ENCODE measurements at regions not wholly inside any gene's neighbourhood (a gene's known extent, or its start where the extent isn't known, plus 50 kb on each side); places are given as distances from the start of the nearest gene placed in this dataset.

DNA sequence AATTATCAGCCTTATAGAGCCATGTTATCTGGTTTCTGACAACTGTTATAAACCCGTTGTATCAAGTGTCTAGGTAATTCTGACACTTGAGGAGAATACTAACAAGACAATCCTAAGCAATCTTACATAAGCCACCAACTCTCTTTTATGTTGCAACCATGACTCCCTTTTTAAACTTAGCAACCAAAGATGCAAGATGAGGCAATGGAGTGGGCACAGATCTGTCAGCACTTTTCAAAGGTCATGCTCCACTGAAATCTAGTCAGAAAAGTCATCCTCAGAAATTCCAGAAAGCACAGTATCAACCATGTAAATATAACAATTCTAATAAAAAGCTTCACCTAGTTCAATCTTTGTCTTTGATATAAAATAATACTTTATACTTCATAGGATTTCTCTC is 77.0 kb upstream of the SEMA3A start:
- Mint-ChIP-seq H3K27me3 (no peaks in the 10 kb centered on the region), H3K9me3 (no peaks in the 10 kb centered on the region), H3K4me3 (no peak overlapping the region), H3K36me3 (ENCODE audit: low read depth) (no peaks in the 10 kb centered on the region), H3K27ac (no peak overlapping the region), H3K4me1 (no peaks in the 10 kb centered on the region)
- no peak for ATAC-seq
- DNase-seq = no peak

DNA sequence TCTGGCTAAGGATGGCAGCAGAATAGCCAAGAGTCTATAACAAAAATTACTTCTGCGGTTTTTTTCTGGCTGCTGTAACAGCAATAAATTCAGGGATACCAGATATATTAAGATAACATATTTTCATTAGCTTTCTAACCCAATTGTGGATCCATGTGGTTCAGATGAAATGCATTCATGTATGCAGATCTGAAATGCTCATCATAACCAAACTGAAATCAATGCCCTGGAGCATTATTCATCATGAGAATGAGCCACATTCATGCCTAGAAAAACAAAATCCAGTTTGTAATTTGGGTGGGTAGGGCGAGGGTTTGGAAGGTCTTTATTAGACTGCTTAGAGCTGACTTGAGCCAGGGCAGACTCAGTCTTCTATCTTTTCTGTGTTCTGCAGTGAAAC is 69.8 kb upstream of the SEMA3A start:
- ATAC-seq (no peak), DNase-seq (no peak)
- H3K9me3 Mint-ChIP-seq = no peaks in the 10 kb centered on the region

DNA sequence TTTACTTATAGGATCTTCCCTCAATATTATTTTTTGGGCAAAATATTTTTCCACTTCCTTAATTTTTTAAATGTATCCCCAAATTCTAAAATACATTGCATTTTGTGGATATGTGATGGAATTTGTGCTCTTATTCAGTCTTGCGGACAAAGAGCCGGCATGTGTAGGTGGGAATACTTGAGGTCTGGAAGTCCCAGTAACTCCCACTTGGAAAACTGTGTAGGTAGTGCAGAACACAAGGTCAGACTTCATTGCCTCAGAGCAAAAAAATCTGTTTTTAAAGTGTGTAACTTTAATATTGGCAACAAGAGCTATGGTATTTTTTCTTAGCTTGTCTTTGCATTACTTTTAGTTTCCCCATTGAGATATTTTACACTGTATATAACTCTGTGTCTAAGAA is 68.5 kb upstream of the SEMA3A start:
- Mint-ChIP-seq H3K27me3 (no peaks in the 10 kb centered on the region), H3K4me1 (no peaks in the 10 kb centered on the region), H3K9me3 (no peaks in the 10 kb centered on the region), H3K4me3 (no peak overlapping the region), H3K36me3 (ENCODE audit: low read depth) (no peaks in the 10 kb centered on the region), H3K27ac (no peak overlapping the region)
- ATAC-seq (no peak), DNase-seq (no peak)

More for the DNA sequence above, 69.8 kb upstream of the SEMA3A start:
- no peaks in the 10 kb centered on the region for H3K27me3 Mint-ChIP-seq
- H3K4me1 Mint-ChIP-seq = no peaks in the 10 kb centered on the region
- H3K36me3 Mint-ChIP-seq (ENCODE audit: low read depth) = no peaks in the 10 kb centered on the region
- H3K4me3 Mint-ChIP-seq = no peak overlapping the region
- no peak overlapping the region for H3K27ac Mint-ChIP-seq

GRCh38 chr7:84261509-84261908 is 66.9 kb upstream of the SEMA3A start:
- no peak for DNase-seq
- H3K9me3 Mint-ChIP-seq = no peaks in the 10 kb centered on the region
- H3K27me3 Mint-ChIP-seq = no peaks in the 10 kb centered on the region
- no peaks in the 10 kb centered on the region for H3K36me3 Mint-ChIP-seq (ENCODE audit: low read depth)
- no peak overlapping the region for H3K27ac Mint-ChIP-seq
- ATAC-seq = no peak
- H3K4me3 Mint-ChIP-seq = no peak overlapping the region
- no peaks in the 10 kb centered on the region for H3K4me1 Mint-ChIP-seq

DNA sequence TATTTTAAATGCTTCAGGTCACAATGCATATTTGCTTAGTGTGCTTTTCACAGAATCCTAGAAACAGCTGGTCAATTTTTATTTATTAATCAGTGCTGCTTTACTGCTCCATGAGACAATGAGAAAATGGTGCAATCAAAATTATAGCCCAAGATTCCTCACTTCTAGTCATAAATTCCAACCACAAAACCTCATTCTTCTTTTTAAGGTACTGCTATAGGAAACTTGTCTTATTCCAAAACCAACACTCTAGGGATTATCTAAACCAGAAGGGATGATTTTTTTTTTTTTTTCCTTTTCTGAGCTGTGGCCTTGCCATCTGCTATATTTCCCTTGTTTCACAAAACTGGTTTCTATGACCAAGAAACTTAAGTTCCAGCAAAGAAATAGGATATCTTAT is 64.0 kb upstream of the SEMA3A start:
- no peaks in the 10 kb centered on the region for H3K4me1 Mint-ChIP-seq
- no peaks in the 10 kb centered on the region for H3K27me3 Mint-ChIP-seq
- ATAC-seq = no peak
- H3K36me3 Mint-ChIP-seq (ENCODE audit: low read depth) = no peaks in the 10 kb centered on the region
- no peak for DNase-seq
- H3K9me3 Mint-ChIP-seq = no peaks in the 10 kb centered on the region
- H3K27ac Mint-ChIP-seq = no peak overlapping the region
- H3K4me3 Mint-ChIP-seq = no peak overlapping the region

DNA sequence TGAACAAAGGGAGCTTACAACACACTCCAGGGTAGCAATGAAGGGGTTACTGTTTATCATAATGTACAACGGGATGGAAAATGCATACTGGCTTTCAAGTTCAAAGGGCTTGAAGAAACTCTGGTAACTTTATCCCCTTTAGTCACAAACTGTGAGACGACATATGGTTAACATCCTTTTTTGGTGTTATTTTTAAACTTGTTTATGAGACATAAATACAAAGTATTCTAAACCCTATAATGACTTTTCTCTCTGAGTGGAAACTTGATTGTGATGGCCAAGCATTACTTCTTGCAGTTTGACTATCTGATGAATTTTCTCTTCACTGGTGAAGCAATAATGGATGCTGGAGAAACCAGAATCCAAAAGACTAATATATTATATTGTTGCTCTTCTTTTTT is 62.0 kb upstream of the SEMA3A start:
- DNase-seq = no peak
- H3K36me3 Mint-ChIP-seq (ENCODE audit: low read depth) = no peaks in the 10 kb centered on the region
- no peaks in the 10 kb centered on the region for H3K4me1 Mint-ChIP-seq
- ATAC-seq = no peak
- no peaks in the 10 kb centered on the region for H3K9me3 Mint-ChIP-seq
- no peaks in the 10 kb centered on the region for H3K27me3 Mint-ChIP-seq
- H3K4me3 Mint-ChIP-seq = no peak overlapping the region
- H3K27ac Mint-ChIP-seq = no peak overlapping the region

GRCh38 chr7:84251277-84251781 is 56.7 kb upstream of the SEMA3A start:
- Mint-ChIP-seq H3K4me1 (no peaks in the 10 kb centered on the region), H3K27ac (no peak overlapping the region), H3K27me3 (peaks cover 2% of the 10 kb centered on the region), H3K36me3 (ENCODE audit: low read depth) (no peaks in the 10 kb centered on the region), H3K9me3 (no peaks in the 10 kb centered on the region), H3K4me3 (no peak overlapping the region)
- DNase-seq (no peak), ATAC-seq (no peak)

DNA sequence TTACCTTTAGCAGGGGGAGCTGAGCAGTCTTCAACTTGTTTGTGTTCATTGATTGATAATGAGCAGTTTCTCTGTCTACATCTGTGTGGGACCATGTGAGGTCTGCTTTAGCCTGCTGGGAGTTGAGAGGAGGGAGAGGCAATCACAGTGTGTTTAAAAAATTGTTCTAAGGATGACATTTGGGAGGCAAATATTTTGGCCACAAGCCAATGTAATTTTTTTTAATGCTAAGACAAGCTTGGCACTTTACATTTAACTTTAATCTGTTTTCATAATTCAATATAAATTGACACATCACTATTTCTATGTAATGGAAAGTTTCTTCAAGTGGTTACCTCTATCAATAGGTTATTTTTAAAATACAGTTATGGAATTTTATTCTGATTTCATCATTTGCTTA is 55.9 kb upstream of the SEMA3A start:
- Mint-ChIP-seq H3K9me3 (no peaks in the 10 kb centered on the region), H3K4me1 (no peaks in the 10 kb centered on the region), H3K4me3 (no peak overlapping the region), H3K27me3 (peaks cover 2% of the 10 kb centered on the region), H3K27ac (no peak overlapping the region), H3K36me3 (ENCODE audit: low read depth) (no peaks in the 10 kb centered on the region)
- no peak for DNase-seq
- ATAC-seq = no peak

GRCh38 chr7:84249656-84250055 is 55.1 kb upstream of the SEMA3A start:
- H3K27ac Mint-ChIP-seq = no peak overlapping the region
- no peaks in the 10 kb centered on the region for H3K4me1 Mint-ChIP-seq
- H3K36me3 Mint-ChIP-seq (ENCODE audit: low read depth) = no peaks in the 10 kb centered on the region
- peaks cover 2% of the 10 kb centered on the region for H3K27me3 Mint-ChIP-seq
- DNase-seq = no peak
- peaks cover 7% of the 10 kb centered on the region for H3K9me3 Mint-ChIP-seq
- no peak for ATAC-seq
- no peak overlapping the region for H3K4me3 Mint-ChIP-seq

GRCh38 chr7:84248843-84249242 is 54.3 kb upstream of the SEMA3A start:
- H3K4me3 Mint-ChIP-seq = no peak overlapping the region
- ATAC-seq (no peak), DNase-seq (no peak)
- H3K27ac Mint-ChIP-seq = no peak overlapping the region
- no peaks in the 10 kb centered on the region for H3K4me1 Mint-ChIP-seq
- H3K36me3 Mint-ChIP-seq (ENCODE audit: low read depth) = no peaks in the 10 kb centered on the region
- H3K9me3 Mint-ChIP-seq = peaks cover 9% of the 10 kb centered on the region
- peaks cover 2% of the 10 kb centered on the region for H3K27me3 Mint-ChIP-seq

GRCh38 chr7:84248267-84248666 is 53.7 kb upstream of the SEMA3A start:
- peaks cover 2% of the 10 kb centered on the region for H3K27me3 Mint-ChIP-seq
- peaks cover 14% of the 10 kb centered on the region for H3K9me3 Mint-ChIP-seq
- no peak overlapping the region for H3K4me3 Mint-ChIP-seq
- H3K36me3 Mint-ChIP-seq (ENCODE audit: low read depth) = no peaks in the 10 kb centered on the region
- no peaks in the 10 kb centered on the region for H3K4me1 Mint-ChIP-seq
- ATAC-seq = no peak
- no peak overlapping the region for H3K27ac Mint-ChIP-seq
- no peak for DNase-seq

- no peaks in the 10 kb centered on the region for H3K36me3 Mint-ChIP-seq (ENCODE audit: low read depth)
- no peak overlapping the region for H3K27ac Mint-ChIP-seq
- ATAC-seq (no peak), DNase-seq (no peak)
- no peak overlapping the region for H3K4me3 Mint-ChIP-seq
- H3K9me3 Mint-ChIP-seq = peaks cover 21% of the 10 kb centered on the region
- H3K4me1 Mint-ChIP-seq = no peaks in the 10 kb centered on the region
- peaks cover 2% of the 10 kb centered on the region for H3K27me3 Mint-ChIP-seq
Measured at GRCh38 chr7:84247591-84247990, 53.0 kb upstream of the SEMA3A start.

- ATAC-seq = no peak
- H3K9me3 Mint-ChIP-seq = peaks cover 25% of the 10 kb centered on the region
- H3K4me1 Mint-ChIP-seq = no peaks in the 10 kb centered on the region
- no peak overlapping the region for H3K4me3 Mint-ChIP-seq
- no peaks in the 10 kb centered on the region for H3K36me3 Mint-ChIP-seq (ENCODE audit: low read depth)
- DNase-seq = no peak
- H3K27ac Mint-ChIP-seq = no peak overlapping the region
- peaks cover 2% of the 10 kb centered on the region for H3K27me3 Mint-ChIP-seq
Measured at GRCh38 chr7:84245835-84246234, 51.2 kb upstream of the SEMA3A start.

All from activated naive CD8-positive, alpha-beta T cell treated with anti-CD3 and anti-CD28 coated beads, Interleukin-2, amount 50 U/mL, for 24 hours (primary cell).